Keratinocyte (primary cell): ENCODE measurements at regions not wholly inside any gene's neighbourhood (a gene's known extent, or its start where the extent isn't known, plus 50 kb on each side); places are given as distances from the start of the nearest gene placed in this dataset.

Experiments
- CTCF ChIP-seq, 3 experiments: IDR thresholded peaks in 1 of 3; conservative IDR thresholded peaks in 1 of 3; optimal IDR thresholded peaks in 1 of 3; 2 replicates in 2 of 3; 3 replicates in 1 of 3; pipeline versions ENCODE3 to v1.5.1; 2011; ENCODE audit warnings: low read length in 3 of 3, mild to moderate bottlenecking in 3 of 3, moderate library complexity in 2 of 3, control low read depth in 1 of 3, inconsistent platforms in 1 of 3; ENCODE audit not compliant: insufficient read depth in 2 of 3; ENCODE audit errors: extremely low read depth in 1 of 3
- EZH2 ChIP-seq: IDR thresholded peaks from one replicate; pipeline ENCODE4 v1.6.1; 2012; ENCODE audit warnings: inconsistent platforms, mild to moderate bottlenecking, low read length, moderate library complexity

- TF ChIP-seq CTCF (optimal IDR thresholded peaks at IDR 0.05 in 1 of 3, IDR thresholded peaks at IDR 0.05 in 1 of 3, conservative IDR thresholded peaks at IDR 0.05 in 1 of 3; ENCODE audit: extremely low read depth in 1 of 3, insufficient read depth in 2 of 3, low read length in 3 of 3) (no peak), EZH2 (no peak)
Measured at GRCh38 chr7:15751191-15751701, 64.8 kb upstream of the MEOX2 start.
